Small intestine (tissue), 7 donors: ENCODE measurements at regions not wholly inside any gene's neighbourhood (a gene's known extent, or its start where the extent isn't known, plus 50 kb on each side); places are given as distances from the start of the nearest gene placed in this dataset.

ENCODE experiments used
- DNase-seq, 2 donors: peaks; one replicate each; pipeline versions ENCODE4 v3.0.0 to v3.0.0-alpha.2; 2013
- FAIRE-seq: peaks from 2 replicates; lab custom pipeline; 2012; peaks lifted over from hg19 to GRCh38; lab: Jason Lieb, UNC
- H3K27ac ChIP-seq, 3 donors: one replicate each; pipeline ENCODE4 v1.5.1; 2013; ENCODE audit warnings: low read length in 2 of 3, mild to moderate bottlenecking in 2 of 3, control low read depth in 1 of 3, inconsistent platforms in 1 of 3, low read depth in 1 of 3, moderate library complexity in 1 of 3
- H3K27me3 ChIP-seq, 3 donors: one replicate each; pipeline ENCODE4 v1.6.1; 2013; ENCODE audit warnings: low read length in 3 of 3, inconsistent platforms in 1 of 3; ENCODE audit not compliant: control insufficient read depth in 3 of 3, insufficient read depth in 3 of 3
- H3K36me3 ChIP-seq, 3 donors: one replicate each; pipeline ENCODE4 v1.6.1; 2013; ENCODE audit warnings: low read length in 3 of 3, inconsistent platforms in 1 of 3, low read depth in 1 of 3, mild to moderate bottlenecking in 1 of 3, moderate library complexity in 1 of 3; ENCODE audit not compliant: control insufficient read depth in 3 of 3, insufficient read depth in 2 of 3
- H3K4me1 ChIP-seq, 3 donors: one replicate each; pipeline ENCODE4 v1.6.1; 2013; ENCODE audit warnings: low read length in 2 of 3, inconsistent platforms in 1 of 3, low read depth in 1 of 3, mild to moderate bottlenecking in 1 of 3, moderate library complexity in 1 of 3; ENCODE audit not compliant: control insufficient read depth in 3 of 3, insufficient read depth in 2 of 3
- H3K4me3 ChIP-seq, 3 donors: one replicate each; pipeline ENCODE4 v1.5.1; 2013; ENCODE audit warnings: low read length in 3 of 3, control low read depth in 1 of 3, inconsistent platforms in 1 of 3, low read depth in 1 of 3, mild to moderate bottlenecking in 1 of 3, moderate library complexity in 1 of 3
- H3K9me3 ChIP-seq, 2 donors: one replicate each; pipeline ENCODE4 v1.6.1; 2013; ENCODE audit warnings: low read depth in 1 of 2, low read length in 1 of 2; ENCODE audit not compliant: control insufficient read depth in 2 of 2, insufficient read depth in 1 of 2
- WGBS, 3 donors: extraction: QIAGEN DNeasy Blood & Tissue Kit; methylation state at CpG; one replicate each; pipeline ENCODE4 v1.1.7; 2013; 5-methylcytosine and 5-hydroxymethylcytosine counted together
- donor health status: healthy with polysubstance abuse.
- donor health status: control.
- donor health status: control.
- donor health status: Bipolar disorder and iron deficiency.
- donor health status: healthy.

DNA sequence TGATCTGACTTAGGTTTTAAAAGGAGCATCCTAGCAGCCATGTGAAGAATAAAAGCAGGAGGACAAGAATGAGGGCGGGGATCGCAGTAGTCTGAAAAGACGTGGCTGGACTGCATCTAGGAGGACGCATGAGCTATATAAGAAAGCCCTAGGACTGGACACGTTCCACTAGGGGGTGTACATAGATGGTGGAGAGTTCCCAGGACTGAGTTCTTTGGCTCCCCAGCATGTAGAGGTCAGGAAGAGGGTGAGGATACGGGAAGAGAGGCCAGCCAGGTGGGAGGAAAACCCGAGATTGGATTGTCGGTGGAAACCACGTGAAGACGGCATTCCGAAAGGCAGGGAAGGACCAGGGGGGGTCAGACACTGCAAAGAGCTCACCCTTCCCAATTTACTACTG is 64.2 kb upstream of the CFAP161 start:
- no peak for FAIRE-seq
- Histone ChIP-seq H3K4me3 (no peak overlapping the region), H3K9me3 (no peaks in the 10 kb centered on the region), H3K27ac (no peak overlapping the region), H3K36me3 (no peaks in the 10 kb centered on the region), H3K4me1 (no peaks in the 10 kb centered on the region), H3K27me3 (no peaks in the 10 kb centered on the region)
- WGBS, 3 donors, result 78 to 86% (median 82%) methylated on average over 11 of the region's 11 CpGs
- no peak for DNase-seq

DNA sequence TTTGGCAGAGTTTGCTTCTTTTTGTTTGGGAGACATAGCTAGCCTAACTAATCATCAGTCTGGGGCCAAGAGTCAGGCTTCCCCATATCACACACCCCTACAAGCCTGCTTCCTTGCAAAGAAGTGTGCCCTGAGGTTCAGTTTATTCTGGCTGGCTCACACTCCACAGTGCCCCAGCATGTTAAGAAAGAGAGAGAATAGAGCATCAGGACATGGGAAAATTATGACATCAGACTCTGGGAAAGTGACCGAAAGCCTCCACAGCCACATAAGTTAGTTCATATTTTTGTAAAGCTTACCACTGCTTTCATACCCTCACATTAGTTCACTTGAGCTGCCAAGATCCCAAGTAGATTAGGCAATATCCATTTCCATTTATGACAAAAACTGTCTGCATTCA is 63.0 kb upstream of the CFAP161 start:
- no peaks in the 10 kb centered on the region for H3K27me3 ChIP-seq
- no peaks in the 10 kb centered on the region for H3K4me1 ChIP-seq
- H3K36me3 ChIP-seq, result no peaks in the 10 kb centered on the region
- 73 to 100% (median 89%) methylated on average over 1 of the region's 1 CpG for WGBS, 3 donors
- DNase-seq (no peak), FAIRE-seq (no peak)
- H3K27ac ChIP-seq, result no peak overlapping the region
- no peaks in the 10 kb centered on the region for H3K9me3 ChIP-seq
- H3K4me3 ChIP-seq, result no peak overlapping the region

DNA sequence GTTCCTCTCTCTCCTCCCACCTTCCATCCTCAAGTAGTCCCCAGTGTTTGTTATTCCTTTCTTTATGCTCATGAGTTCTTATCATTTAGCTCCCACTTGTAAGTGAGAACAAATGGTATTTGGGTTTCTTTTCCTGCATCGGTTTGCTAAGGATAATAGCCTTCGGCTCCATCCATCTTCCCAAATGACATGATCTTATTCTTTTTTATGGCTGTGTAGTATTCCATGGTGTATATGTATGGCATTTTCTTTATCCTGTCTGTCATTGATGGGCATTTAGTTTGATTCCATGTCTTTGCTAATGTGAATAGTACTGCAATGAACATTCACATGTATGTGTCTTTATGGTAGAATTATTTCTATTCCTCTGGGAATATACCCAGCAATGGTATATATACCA is 62.4 kb upstream of the CFAP161 start:
- H3K9me3 ChIP-seq, result no peaks in the 10 kb centered on the region
- FAIRE-seq (no peak), DNase-seq (no peak)
- 90 to 92% (median 90%) methylated on average over 2 of the region's 2 CpGs for WGBS, 3 donors
- H3K4me1 ChIP-seq, result no peaks in the 10 kb centered on the region
- no peaks in the 10 kb centered on the region for H3K27me3 ChIP-seq
- H3K4me3 ChIP-seq, result no peak overlapping the region
- H3K36me3 ChIP-seq, result no peaks in the 10 kb centered on the region
- H3K27ac ChIP-seq, result no peak overlapping the region

DNA sequence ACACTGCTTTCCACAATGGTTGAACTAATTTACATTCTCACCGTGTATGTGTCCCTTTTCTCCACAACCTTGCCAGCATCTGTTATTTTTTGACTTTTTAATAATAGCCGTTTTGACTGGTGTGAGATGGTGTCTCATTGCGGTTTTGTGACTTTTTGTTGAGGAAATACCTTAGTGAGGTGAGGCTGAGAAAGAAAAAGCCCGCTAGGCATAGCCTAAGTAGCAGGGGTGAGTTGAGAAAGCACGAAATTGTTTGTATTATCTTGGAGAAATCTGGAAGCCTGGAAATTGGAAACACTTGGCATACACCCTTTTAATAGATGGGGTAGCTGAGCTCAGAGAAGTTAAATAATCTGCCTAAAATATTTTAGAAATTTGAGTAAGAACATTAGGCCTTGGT is 61.5 kb upstream of the CFAP161 start:
- WGBS, 3 donors, result 82 to 89% (median 85%) methylated on average over 5 of the region's 5 CpGs
- Histone ChIP-seq H3K36me3 (no peaks in the 10 kb centered on the region), H3K27me3 (no peaks in the 10 kb centered on the region), H3K27ac (no peak overlapping the region), H3K4me3 (no peak overlapping the region), H3K4me1 (no peaks in the 10 kb centered on the region), H3K9me3 (peaks cover 0 to 3% of the 10 kb centered on the region in 2 donors)
- no peak for FAIRE-seq
- DNase-seq, result no peak

DNA sequence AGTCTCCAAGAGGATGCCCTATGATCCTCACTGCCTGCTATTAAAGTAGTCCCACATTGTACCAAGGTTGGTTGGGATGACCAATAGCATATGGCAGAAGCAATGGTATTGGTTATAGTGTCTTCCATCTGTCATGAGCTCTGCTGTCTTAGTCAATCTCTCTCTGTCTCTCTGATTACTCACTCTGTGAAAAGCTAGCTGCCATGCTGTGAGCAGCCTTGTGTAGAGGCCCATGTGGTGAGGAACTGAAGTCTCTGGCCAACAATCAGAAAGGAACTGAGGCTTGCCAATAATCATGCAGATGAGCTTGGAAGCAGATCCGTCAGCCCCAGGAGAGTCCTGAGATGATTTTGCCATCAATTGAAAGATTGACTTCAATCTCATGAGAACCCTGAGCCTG is 60.3 kb upstream of the CFAP161 start:
- H3K4me1 ChIP-seq, result no peaks in the 10 kb centered on the region
- 60 to 89% (median 82%) methylated on average over 1 of the region's 1 CpG for WGBS, 3 donors
- peaks cover 0 to 3% of the 10 kb centered on the region in 2 donors for H3K9me3 ChIP-seq
- no peak overlapping the region for H3K27ac ChIP-seq
- no peaks in the 10 kb centered on the region for H3K36me3 ChIP-seq
- no peak for DNase-seq
- no peaks in the 10 kb centered on the region for H3K27me3 ChIP-seq
- H3K4me3 ChIP-seq, result no peak overlapping the region
- FAIRE-seq, result no peak

DNA sequence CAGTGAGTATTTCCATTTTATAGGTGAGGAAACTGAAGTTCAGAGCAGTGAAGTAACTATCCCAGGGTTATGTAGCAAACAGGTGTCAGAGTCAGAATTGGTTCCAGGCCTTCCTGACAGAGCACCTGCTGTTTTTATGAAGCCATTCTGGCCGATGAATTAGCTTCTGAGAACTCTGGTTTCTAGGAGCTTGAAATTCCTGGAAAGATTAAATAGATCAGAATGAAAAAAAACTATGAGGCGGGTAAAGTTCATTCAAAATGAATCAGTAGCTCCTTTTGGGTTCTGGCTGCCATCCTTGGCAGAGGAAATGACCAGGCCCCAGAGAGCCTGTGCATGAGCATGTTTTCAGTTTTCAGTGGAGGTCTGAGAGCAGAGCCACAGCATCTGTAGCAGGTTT is 59.3 kb upstream of the CFAP161 start:
- no peaks in the 10 kb centered on the region for H3K36me3 ChIP-seq
- DNase-seq (no peak), FAIRE-seq (no peak)
- no peak overlapping the region for H3K27ac ChIP-seq
- WGBS, 3 donors, result 23 to 48% (median 37%) methylated on average over 2 of the region's 2 CpGs
- H3K27me3 ChIP-seq, result peaks cover 0 to 2% (median 0%) of the 10 kb centered on the region in 3 donors
- no peak overlapping the region for H3K4me3 ChIP-seq
- peaks cover 0 to 3% of the 10 kb centered on the region in 2 donors for H3K9me3 ChIP-seq
- no peaks in the 10 kb centered on the region for H3K4me1 ChIP-seq

DNA sequence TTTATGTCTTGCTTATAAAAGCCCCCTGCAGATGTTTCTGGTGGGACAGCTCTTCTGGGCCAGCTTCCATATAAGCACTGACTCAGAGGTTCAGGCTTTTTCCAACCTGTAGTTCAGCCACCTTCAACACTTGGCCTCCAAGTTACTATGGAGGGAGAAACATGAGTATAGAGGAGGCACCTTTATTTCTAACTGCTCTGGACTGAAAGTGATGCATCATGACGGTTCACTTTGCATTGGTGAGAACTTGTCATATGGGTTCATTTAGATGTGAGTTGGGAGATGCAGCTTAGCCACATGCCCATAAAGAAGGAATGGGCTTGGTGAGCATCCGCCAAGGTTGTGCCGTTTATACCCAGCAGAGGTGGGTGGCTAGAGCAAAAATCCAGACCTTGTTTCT is 58.8 kb upstream of the CFAP161 start:
- H3K27ac ChIP-seq, result no peak overlapping the region
- H3K4me3 ChIP-seq, result no peak overlapping the region
- no peaks in the 10 kb centered on the region for H3K4me1 ChIP-seq
- no peak for FAIRE-seq
- DNase-seq, result no peak
- 89 to 95% (median 90%) methylated on average over 3 of the region's 3 CpGs for WGBS, 3 donors
- H3K27me3 ChIP-seq, result peaks cover 0 to 2% (median 0%) of the 10 kb centered on the region in 3 donors
- peaks cover 0 to 3% of the 10 kb centered on the region in 2 donors for H3K9me3 ChIP-seq
- H3K36me3 ChIP-seq, result no peaks in the 10 kb centered on the region

DNA sequence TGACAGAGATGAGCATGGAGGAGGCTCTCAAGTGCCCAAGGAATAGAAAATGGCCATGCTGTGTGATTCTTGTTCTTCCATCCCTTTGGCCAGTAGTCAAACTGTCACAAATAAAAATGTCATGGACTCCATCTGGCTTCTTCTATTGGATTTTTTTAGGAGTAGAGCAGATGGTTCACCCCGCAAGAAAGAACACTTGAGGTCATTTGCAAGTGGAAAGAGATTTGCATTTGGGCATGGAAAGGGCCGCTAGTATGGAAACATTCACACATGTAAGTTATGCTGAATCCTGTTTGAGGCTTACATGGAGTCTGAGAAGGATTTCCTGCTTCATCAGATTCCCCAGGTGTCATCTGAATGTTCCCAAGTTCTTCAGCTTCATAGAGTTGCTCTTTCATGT is 53.1 kb upstream of the CFAP161 start:
- H3K27ac ChIP-seq, result no peak overlapping the region
- DNase-seq (no peak), FAIRE-seq (no peak)
- peaks cover 0 to 3% of the 10 kb centered on the region in 2 donors for H3K9me3 ChIP-seq
- no peaks in the 10 kb centered on the region for H3K36me3 ChIP-seq
- no peak overlapping the region for H3K4me3 ChIP-seq
- peaks cover 0 to 2% (median 0%) of the 10 kb centered on the region in 3 donors for H3K27me3 ChIP-seq
- WGBS, 3 donors, result 72 to 77% (median 75%) methylated on average over 2 of the region's 2 CpGs
- no peaks in the 10 kb centered on the region for H3K4me1 ChIP-seq

DNA sequence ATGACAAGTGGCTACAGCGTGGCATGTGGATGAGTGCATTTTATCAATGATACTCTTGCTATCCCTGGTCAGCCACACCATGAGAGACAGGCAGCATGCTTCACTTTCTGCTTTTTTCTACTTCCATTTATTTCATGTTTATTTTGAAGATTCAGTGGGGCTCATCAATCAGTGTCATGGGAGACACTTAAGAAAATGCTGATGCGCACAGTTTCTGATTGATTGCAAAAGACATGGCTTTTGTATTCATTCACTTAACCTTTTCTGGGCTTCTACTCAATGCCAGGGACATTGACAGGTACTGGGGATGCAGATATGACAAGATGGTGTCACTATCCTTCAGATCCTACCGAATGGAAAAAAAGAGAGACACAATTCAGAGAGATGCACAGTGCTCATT is 50.9 kb upstream of the CFAP161 start:
- FAIRE-seq (no peak), DNase-seq (no peak)
- Histone ChIP-seq H3K27me3 (peaks cover 0 to 2% (median 0%) of the 10 kb centered on the region in 3 donors), H3K4me1 (no peaks in the 10 kb centered on the region), H3K27ac (no peak overlapping the region), H3K9me3 (no peaks in the 10 kb centered on the region), H3K36me3 (no peaks in the 10 kb centered on the region), H3K4me3 (no peak overlapping the region)
- 88 to 94% (median 90%) methylated on average over 3 of the region's 3 CpGs for WGBS, 3 donors
